ENCODE measurements at regions not wholly inside any gene's neighbourhood (a gene's known extent, or its start where the extent isn't known, plus 50 kb on each side); places are given as distances from the start of the nearest gene placed in this dataset.

- no peak for TF ChIP-seq ELK4 (IDR thresholded peaks at IDR 0.05; ENCODE audit: borderline replicate concordance, low read depth, low read length)
- no peak for TF ChIP-seq YY1 (tag by site-specific recombination; IDR thresholded peaks at IDR 0.05)
- TF ChIP-seq ZNF239 (tag by site-specific recombination; IDR thresholded peaks at IDR 0.05), result no peak
These were observed 106.4 kb downstream of the ETS2 start (continued) for GRCh38 chr21:38912102-38912629.

GRCh38 chr21:38911484-38912101 is 105.9 kb downstream of the ETS2 start:
- Histone ChIP-seq H3K4me3 (ENCODE audit: low read depth, low read length) (no peak overlapping the region), H3K9me3 (ENCODE audit: control insufficient read depth, insufficient read depth, low read depth, low read length) (no peaks in the 10 kb centered on the region), H3K27ac (ENCODE audit: extremely low read depth, low read depth, low read length) (no peak overlapping the region), H3K36me3 (ENCODE audit: control insufficient read depth in 2 of 2, insufficient read depth in 1 of 2, low read length in 2 of 2) (no peaks in the 10 kb centered on the region), H3K4me1 (ENCODE audit: control insufficient read depth, insufficient read depth, low read length) (no peaks in the 10 kb centered on the region; the same call in none of the 2 replicates)
- CTCF ChIA-PET, result no interaction called here
- POLR2A ChIA-PET, result no interaction called here
- TF ChIP-seq ZNF707 (tag by site-specific recombination; IDR thresholded peaks at IDR 0.05), result no peak
- 0 out of 2 replicates have a peak, but pooled peaks have one; percentile 35 for TF ChIP-seq ZNF324 (tag by site-specific recombination; IDR thresholded peaks at IDR 0.05)
- peak; percentile 54 for TF ChIP-seq SCRT2 (tag by site-specific recombination; IDR thresholded peaks at IDR 0.05)
- 0 out of 2 replicates have a peak, but pooled peaks have one; percentile 52 for TF ChIP-seq ZNF155 (tag by site-specific recombination; IDR thresholded peaks at IDR 0.05)

- ChIA-PET CTCF (no interaction called here), POLR2A (no interaction called here)
- Histone ChIP-seq H3K4me3 (ENCODE audit: low read depth, low read length) (no peak overlapping the region), H3K4me1 (ENCODE audit: control insufficient read depth, insufficient read depth, low read length) (no peaks in the 10 kb centered on the region; the same call in none of the 2 replicates), H3K27ac (ENCODE audit: extremely low read depth, low read depth, low read length) (no peak overlapping the region), H3K36me3 (ENCODE audit: control insufficient read depth in 2 of 2, insufficient read depth in 1 of 2, low read length in 2 of 2) (no peaks in the 10 kb centered on the region), H3K9me3 (ENCODE audit: control insufficient read depth, insufficient read depth, low read depth, low read length) (no peaks in the 10 kb centered on the region)
- TF ChIP-seq ZBTB26 (tag by site-specific recombination; optimal IDR thresholded peaks at IDR 0.05), result no peak
- TF ChIP-seq ZNF544 (tag by site-specific recombination; IDR thresholded peaks at IDR 0.05), result no peak
- TF ChIP-seq PRDM10 (tag by site-specific recombination; IDR thresholded peaks at IDR 0.05), result peak; percentile 62
- TF ChIP-seq SCRT2 (tag by site-specific recombination; IDR thresholded peaks at IDR 0.05), result peak; percentile 92
- TF ChIP-seq ZNF140 (tag by site-specific recombination; IDR thresholded peaks at IDR 0.05), result no peak
- no peak for TF ChIP-seq HIC1 (tag by site-specific recombination; IDR thresholded peaks at IDR 0.05)
- TF ChIP-seq SCRT1 (tag by site-specific recombination; IDR thresholded peaks at IDR 0.05; ENCODE audit: borderline replicate concordance), result 0 out of 2 replicates have a peak, but pooled peaks have one; percentile 59
- no peak for TF ChIP-seq ZNF768 (tag by site-specific recombination; IDR thresholded peaks at IDR 0.05)
- TF ChIP-seq PATZ1 (tag by site-specific recombination; IDR thresholded peaks at IDR 0.05), result peak; percentile 53; the same call in 1 of the 2 replicates
- TF ChIP-seq ZNF404 (tag by site-specific recombination; IDR thresholded peaks at IDR 0.05), result no peak
- 0 out of 2 replicates have a peak, but pooled peaks have one; percentile 57 for TF ChIP-seq ZNF184 (tag by site-specific recombination; IDR thresholded peaks at IDR 0.05)
These were observed 104.8 kb downstream of the ETS2 start for GRCh38 chr21:38910390-38911067.
